ENCODE measurements at regions not wholly inside any gene's neighbourhood (a gene's known extent, or its start where the extent isn't known, plus 50 kb on each side); places are given as distances from the start of the nearest gene placed in this dataset.

DNA sequence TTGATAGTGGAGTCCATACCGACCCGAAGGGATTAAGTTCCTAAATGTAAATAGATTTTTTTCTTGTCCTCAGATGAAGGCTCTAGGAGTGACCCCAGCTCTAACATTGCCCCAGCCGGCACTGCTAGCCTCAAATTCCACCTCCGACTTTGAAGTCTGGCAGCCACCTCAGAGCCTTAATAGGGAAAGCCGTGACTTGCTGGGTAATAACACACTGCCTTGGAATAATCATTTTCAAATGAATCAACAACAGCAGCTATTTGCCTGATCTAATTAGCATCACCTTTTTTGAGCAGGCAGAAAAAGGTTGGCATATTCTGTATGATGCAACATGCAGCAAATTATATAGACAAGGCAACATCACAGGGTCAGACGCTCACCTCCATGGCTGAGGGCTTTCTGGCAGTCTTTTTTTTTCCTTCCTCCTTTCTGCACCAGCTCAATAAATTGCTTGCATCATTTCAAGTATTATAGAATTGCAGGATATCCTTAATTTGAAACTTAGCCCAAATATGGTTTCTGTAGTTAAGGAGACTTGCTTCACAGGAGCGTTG is 276.5 kb upstream of the ATP5MC3 start:
- no peak for TF ChIP-seq CTCF (IDR thresholded peaks at IDR 0.05; ENCODE audit: unreplicated experiment)
- Mint-ChIP-seq H3K9me3 (ENCODE audit: low read depth) (peaks cover 15% of the 10 kb centered on the region), H3K27ac (no peak overlapping the region), H3K4me3 (ENCODE audit: low read depth) (no peak overlapping the region), H3K27me3 (no peaks in the 10 kb centered on the region), H3K36me3 (ENCODE audit: insufficient read depth) (no peaks in the 10 kb centered on the region), H3K4me1 (ENCODE audit: low read depth) (peaks cover 12% of the 10 kb centered on the region)
- DNase-seq (ENCODE audit: low spot score, unreplicated experiment) = no peak

GRCh38 chr2:175454953-175455389 is 273.5 kb upstream of the ATP5MC3 start:
- Mint-ChIP-seq H3K9me3 (ENCODE audit: low read depth) (peaks cover 4% of the 10 kb centered on the region), H3K36me3 (ENCODE audit: insufficient read depth) (no peaks in the 10 kb centered on the region), H3K27me3 (no peaks in the 10 kb centered on the region), H3K4me3 (ENCODE audit: low read depth) (no peak overlapping the region), H3K27ac (no peak overlapping the region), H3K4me1 (ENCODE audit: low read depth) (peaks cover 9% of the 10 kb centered on the region)
- TF ChIP-seq CTCF (IDR thresholded peaks at IDR 0.05; ENCODE audit: unreplicated experiment) = no peak
- DNase-seq (ENCODE audit: low spot score, unreplicated experiment) = no peak

- Mint-ChIP-seq H3K36me3 (ENCODE audit: insufficient read depth) (no peaks in the 10 kb centered on the region), H3K4me1 (ENCODE audit: low read depth) (no peaks in the 10 kb centered on the region), H3K27ac (no peak overlapping the region), H3K9me3 (ENCODE audit: low read depth) (no peaks in the 10 kb centered on the region), H3K27me3 (peaks cover 8% of the 10 kb centered on the region), H3K4me3 (ENCODE audit: low read depth) (no peak overlapping the region)
- no peak for TF ChIP-seq CTCF (IDR thresholded peaks at IDR 0.05; ENCODE audit: unreplicated experiment)
- no peak for DNase-seq (ENCODE audit: low spot score, unreplicated experiment)
Measured at GRCh38 chr2:175450029-175450760, 268.7 kb upstream of the ATP5MC3 start.

DNA sequence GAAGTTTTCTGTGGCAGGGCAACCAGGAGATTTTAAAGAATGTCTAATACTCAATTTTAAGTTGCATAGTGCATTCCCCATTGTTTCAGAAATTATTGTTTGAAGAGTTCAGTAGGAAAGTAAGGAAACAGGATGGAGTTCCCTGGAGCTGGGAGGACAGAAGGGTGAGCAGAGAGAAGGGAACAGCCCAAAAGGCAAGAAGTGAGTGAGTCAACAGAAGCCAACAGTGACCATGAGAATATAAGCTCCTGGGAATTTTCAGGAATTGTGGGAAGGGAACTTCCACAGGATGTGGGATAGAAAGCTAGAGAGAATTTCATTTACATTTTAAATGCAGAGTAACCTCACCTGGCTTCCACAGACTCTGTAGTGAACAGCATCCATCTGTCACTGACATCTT is 268.1 kb upstream of the ATP5MC3 start:
- peaks cover 8% of the 10 kb centered on the region for H3K27me3 Mint-ChIP-seq
- TF ChIP-seq CTCF (IDR thresholded peaks at IDR 0.05; ENCODE audit: unreplicated experiment) = no peak

GRCh38 chr2:175446201-175446600 is 264.7 kb upstream of the ATP5MC3 start:
- Mint-ChIP-seq H3K27me3 (peaks cover 17% of the 10 kb centered on the region), H3K4me3 (ENCODE audit: low read depth) (no peak overlapping the region), H3K9me3 (ENCODE audit: low read depth) (no peaks in the 10 kb centered on the region), H3K4me1 (ENCODE audit: low read depth) (peaks cover 3% of the 10 kb centered on the region), H3K27ac (no peak overlapping the region), H3K36me3 (ENCODE audit: insufficient read depth) (no peaks in the 10 kb centered on the region)
- TF ChIP-seq CTCF (IDR thresholded peaks at IDR 0.05; ENCODE audit: unreplicated experiment) = no peak
- no peak for DNase-seq (ENCODE audit: low spot score, unreplicated experiment)

More for the DNA sequence above, 268.1 kb upstream of the ATP5MC3 start:
- H3K27ac Mint-ChIP-seq = no peak overlapping the region
- H3K36me3 Mint-ChIP-seq (ENCODE audit: insufficient read depth) = no peaks in the 10 kb centered on the region
- H3K9me3 Mint-ChIP-seq (ENCODE audit: low read depth) = no peaks in the 10 kb centered on the region
- H3K4me3 Mint-ChIP-seq (ENCODE audit: low read depth) = no peak overlapping the region
- no peak for DNase-seq (ENCODE audit: low spot score, unreplicated experiment)
- no peaks in the 10 kb centered on the region for H3K4me1 Mint-ChIP-seq (ENCODE audit: low read depth)

Data from progenitor cell of endocrine pancreas (in vitro differentiated cells).